ENCODE measurements at regions not wholly inside any gene's neighbourhood (a gene's known extent, or its start where the extent isn't known, plus 50 kb on each side); places are given as distances from the start of the nearest gene placed in this dataset.

GRCh38 chr1:60132108-60132507, 58.5 kb upstream of the C1orf87 start:
- Histone ChIP-seq H2AFZ (ENCODE audit: insufficient read depth, low read depth, low read length, poor library complexity, severe bottlenecking) (no peak overlapping the region), H3K9ac (ENCODE audit: insufficient read depth, low read length, poor library complexity, severe bottlenecking) (no peak overlapping the region), H3K9me3 (replicated peaks in 1 of 2; ENCODE audit: control insufficient read depth in 1 of 2, insufficient read depth in 1 of 2, low read length in 2 of 2) (no peaks in the 10 kb centered on the region), H3K27me3 (ENCODE audit: control insufficient read depth in 2 of 2, insufficient read depth in 2 of 2, low read length in 2 of 2) (no peaks in the 10 kb centered on the region), H3K79me2 (ENCODE audit: insufficient read depth, low read length) (no peaks in the 10 kb centered on the region), H3K4me3 (replicated peaks in 1 of 3; ENCODE audit: low read depth in 2 of 3, low read length in 3 of 3) (no peak overlapping the region), H3K4me1 (ENCODE audit: control insufficient read depth in 1 of 2, insufficient read depth in 2 of 2, low read length in 2 of 2) (peaks cover 4 to 8% of the 10 kb centered on the region in 2 donors), H3K36me3 (replicated peaks in 1 of 2; ENCODE audit: control insufficient read depth in 1 of 2, insufficient read depth in 2 of 2, low read length in 2 of 2) (no peaks in the 10 kb centered on the region), H3K27ac (ENCODE audit: low read depth in 1 of 2, low read length in 2 of 2) (no peak overlapping the region), H4K20me1 (ENCODE audit: insufficient read depth, low read length) (no peaks in the 10 kb centered on the region), H3K4me2 (replicated peaks; ENCODE audit: extremely low read depth, low read length, poor library complexity, severe bottlenecking) (no peak overlapping the region)
- H3K9me3 Mint-ChIP-seq: peaks cover 0 to 4% (median 0%) of the 10 kb centered on the region in 7 donors
- H3K4me3 Mint-ChIP-seq: no peak overlapping the region
- DNase-seq: no peak
- peaks cover 13% of the 10 kb centered on the region for H3K4me1 Mint-ChIP-seq
- H3K27ac Mint-ChIP-seq: no peak overlapping the region
- 100% methylated on average over 4 of the region's 5 CpGs for WGBS (ENCODE audit: insufficient coverage)
- intact Hi-C loops (cut with micrococcal nuclease): no loop called here
- H3K27me3 Mint-ChIP-seq (ENCODE audit: low read depth in 3 of 3): no peaks in the 10 kb centered on the region
- no peak for TF ChIP-seq CTCF (IDR thresholded peaks at IDR 0.05)
- H3K36me3 Mint-ChIP-seq: no peaks in the 10 kb centered on the region

- Mint-ChIP-seq H3K27me3 (ENCODE audit: low read depth in 3 of 3) (no peaks in the 10 kb centered on the region), H3K4me1 (peaks cover 13% of the 10 kb centered on the region), H3K4me3 (no peak overlapping the region), H3K27ac (no peak overlapping the region), H3K9me3 (peaks cover 0 to 4% (median 0%) of the 10 kb centered on the region in 7 donors), H3K36me3 (no peaks in the 10 kb centered on the region)
- Histone ChIP-seq H2AFZ (ENCODE audit: insufficient read depth, low read depth, low read length, poor library complexity, severe bottlenecking) (no peak overlapping the region), H4K20me1 (ENCODE audit: insufficient read depth, low read length) (no peaks in the 10 kb centered on the region), H3K4me1 (ENCODE audit: control insufficient read depth in 1 of 2, insufficient read depth in 2 of 2, low read length in 2 of 2) (peaks cover 4 to 8% of the 10 kb centered on the region in 2 donors), H3K27ac (ENCODE audit: low read depth in 1 of 2, low read length in 2 of 2) (no peak overlapping the region), H3K27me3 (ENCODE audit: control insufficient read depth in 2 of 2, insufficient read depth in 2 of 2, low read length in 2 of 2) (no peaks in the 10 kb centered on the region), H3K4me2 (replicated peaks; ENCODE audit: extremely low read depth, low read length, poor library complexity, severe bottlenecking) (no peak overlapping the region), H3K9ac (ENCODE audit: insufficient read depth, low read length, poor library complexity, severe bottlenecking) (no peak overlapping the region), H3K9me3 (replicated peaks in 1 of 2; ENCODE audit: control insufficient read depth in 1 of 2, insufficient read depth in 1 of 2, low read length in 2 of 2) (no peaks in the 10 kb centered on the region), H3K79me2 (ENCODE audit: insufficient read depth, low read length) (no peaks in the 10 kb centered on the region), H3K4me3 (replicated peaks in 1 of 3; ENCODE audit: low read depth in 2 of 3, low read length in 3 of 3) (no peak overlapping the region), H3K36me3 (replicated peaks in 1 of 2; ENCODE audit: control insufficient read depth in 1 of 2, insufficient read depth in 2 of 2, low read length in 2 of 2) (no peaks in the 10 kb centered on the region)
- DNase-seq: no peak
- 67% methylated on average over 2 of the region's 3 CpGs for WGBS (ENCODE audit: insufficient coverage)
- intact Hi-C loops (cut with micrococcal nuclease): no loop called here
- TF ChIP-seq CTCF (IDR thresholded peaks at IDR 0.05): no peak
Measured at GRCh38 chr1:60130703-60131102, 57.1 kb upstream of the C1orf87 start.
